Ovary (tissue), 7 donors: ENCODE measurements at regions not wholly inside any gene's neighbourhood (a gene's known extent, or its start where the extent isn't known, plus 50 kb on each side); places are given as distances from the start of the nearest gene placed in this dataset.

ENCODE experiments used
- DNase-seq, 5 donors: peaks; one replicate each; pipeline ENCODE4 v3.0.0-alpha.2; 2019 to 2020
- H3K27ac ChIP-seq, 2 donors: fragments of 200-600 bp; one replicate each; pipeline versions ENCODE4 v1.5.1 to v1.8.0; 2019 to 2022
- H3K27me3 ChIP-seq: fragments of 200-600 bp; one replicate; pipeline ENCODE4 v1.8.0; 2022
- H3K36me3 ChIP-seq: fragments of 200-600 bp; sonication (generic); one replicate; pipeline ENCODE4 v1.5.1; 2019
- H3K4me1 ChIP-seq: one replicate; pipeline ENCODE4 v1.8.1; 2013; ENCODE audit warnings: mild to moderate bottlenecking, moderate library complexity; ENCODE audit not compliant: insufficient read depth
- H3K4me3 ChIP-seq: fragments of 200-600 bp; sonication (generic); one replicate; pipeline ENCODE4 v1.5.1; 2017
- H3K9me3 ChIP-seq, 2 donors: fragments of 200-600 bp in 1 of 2; sonication (generic) in 1 of 2; one replicate each; pipeline versions ENCODE4 v1.5.1 to v1.8.1; 2013 to 2019; ENCODE audit warnings: mild to moderate bottlenecking in 1 of 2, moderate library complexity in 1 of 2
- EP300 ChIP-seq: sonication (generic); formaldehyde crosslinking; IDR thresholded peaks from one replicate; pipeline ENCODE4 v1.6.1; 2017; ENCODE audit warnings: antibody characterized with exemption
- POLR2A ChIP-seq: fragments of 450-650 bp; IDR thresholded peaks from one replicate; pipeline ENCODE4 v1.6.1; 2017; ENCODE audit warnings: antibody characterized with exemption, mild to moderate bottlenecking, moderate library complexity
- WGBS, 3 donors: extraction: QIAGEN DNeasy Blood & Tissue Kit in 1 of 3; methylation state at CpG; one replicate each; pipeline versions ENCODE4 v1.1.5 to v1.1.7; 2013 to 2017; 5-methylcytosine and 5-hydroxymethylcytosine counted together
- intact Hi-C, 4 donors: fragments of 100-400 bp; cut with DNase I; formaldehyde crosslinking; loops; one replicate each; pipeline versions ENCODE4 v1.11.0 to v1.15.1; 2022 to 2023
- TF ChIP-seq, protein P1 (sequence below), 3 donors: fragments of 450-650 bp in 2 of 3; fragments of 200-600 bp in 1 of 3; IDR thresholded peaks; one replicate each; pipeline versions ENCODE4 v1.5.1 to v1.8.0; 2016 to 2022; ENCODE audit warnings: antibody characterized with exemption in 3 of 3, mild to moderate bottlenecking in 1 of 3
- donor health status: DM: no; HTN: no; CAD: no; lungs with moderate emphysema.
- donor health status: DM: no; HTN: no; CAD: no.
- donor health status: Bipolar disorder and iron deficiency.
- donor health status: DM: no; HTN: no; CAD: no.
- donor health status: DM: yes; HTN: yes; CAD: no.

GRCh38 chr1:57659804-57660203 is 235.9 kb upstream of the DAB1 start:
- Histone ChIP-seq H3K4me1 (no peaks in the 10 kb centered on the region), H3K27me3 (no peaks in the 10 kb centered on the region), H3K9me3 (no peaks in the 10 kb centered on the region), H3K27ac (no peak overlapping the region), H3K4me3 (no peak overlapping the region), H3K36me3 (no peaks in the 10 kb centered on the region)
- no peak for TF ChIP-seq POLR2A
- TF ChIP-seq EP300 = no peak
- TF ChIP-seq, protein P1, sequence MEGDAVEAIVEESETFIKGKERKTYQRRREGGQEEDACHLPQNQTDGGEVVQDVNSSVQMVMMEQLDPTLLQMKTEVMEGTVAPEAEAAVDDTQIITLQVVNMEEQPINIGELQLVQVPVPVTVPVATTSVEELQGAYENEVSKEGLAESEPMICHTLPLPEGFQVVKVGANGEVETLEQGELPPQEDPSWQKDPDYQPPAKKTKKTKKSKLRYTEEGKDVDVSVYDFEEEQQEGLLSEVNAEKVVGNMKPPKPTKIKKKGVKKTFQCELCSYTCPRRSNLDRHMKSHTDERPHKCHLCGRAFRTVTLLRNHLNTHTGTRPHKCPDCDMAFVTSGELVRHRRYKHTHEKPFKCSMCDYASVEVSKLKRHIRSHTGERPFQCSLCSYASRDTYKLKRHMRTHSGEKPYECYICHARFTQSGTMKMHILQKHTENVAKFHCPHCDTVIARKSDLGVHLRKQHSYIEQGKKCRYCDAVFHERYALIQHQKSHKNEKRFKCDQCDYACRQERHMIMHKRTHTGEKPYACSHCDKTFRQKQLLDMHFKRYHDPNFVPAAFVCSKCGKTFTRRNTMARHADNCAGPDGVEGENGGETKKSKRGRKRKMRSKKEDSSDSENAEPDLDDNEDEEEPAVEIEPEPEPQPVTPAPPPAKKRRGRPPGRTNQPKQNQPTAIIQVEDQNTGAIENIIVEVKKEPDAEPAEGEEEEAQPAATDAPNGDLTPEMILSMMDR (IDR thresholded peaks at IDR 0.05) = no peak
- 92 to 96% (median 95%) methylated on average over 1 of the region's 1 CpG for WGBS, 3 donors
- intact Hi-C loops = no loop called here
- no peak for DNase-seq

GRCh38 chr1:57655161-57655560 is 231.3 kb upstream of the DAB1 start:
- no peak overlapping the region for H3K27ac ChIP-seq
- TF ChIP-seq EP300 = no peak
- no peak for TF ChIP-seq POLR2A
- TF ChIP-seq, protein P1 (IDR thresholded peaks at IDR 0.05) = no peak
- intact Hi-C loops = no loop called here
- no peak for DNase-seq
- no peak overlapping the region for H3K4me3 ChIP-seq
- no peaks in the 10 kb centered on the region for H3K4me1 ChIP-seq
- H3K9me3 ChIP-seq = no peaks in the 10 kb centered on the region
- 62 to 91% (median 89%) methylated on average over 3 of the region's 3 CpGs for WGBS, 3 donors
- no peaks in the 10 kb centered on the region for H3K36me3 ChIP-seq
- no peaks in the 10 kb centered on the region for H3K27me3 ChIP-seq

DNA sequence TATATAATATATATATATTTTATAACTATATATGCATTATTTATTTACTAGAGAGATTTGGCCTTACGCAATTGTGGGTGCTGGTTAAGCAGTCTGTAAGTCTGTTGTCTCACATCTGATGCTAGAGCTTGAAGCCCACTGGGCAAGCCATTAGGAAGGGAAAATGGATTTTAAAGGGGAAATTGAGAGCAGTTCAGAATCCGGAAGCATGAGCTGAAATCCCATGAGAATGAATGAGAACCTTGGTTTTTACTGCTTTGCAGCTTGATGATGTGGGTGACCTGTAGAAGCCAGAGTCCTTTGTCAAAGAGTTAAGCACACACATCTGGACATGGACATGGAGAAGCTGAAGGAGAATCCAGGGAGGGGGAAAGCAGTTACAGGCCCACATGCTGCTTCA is 220.8 kb upstream of the DAB1 start:
- no peaks in the 10 kb centered on the region for H3K4me1 ChIP-seq
- H3K36me3 ChIP-seq = no peaks in the 10 kb centered on the region
- TF ChIP-seq EP300 (no peak), POLR2A (no peak)
- TF ChIP-seq, protein P1 (IDR thresholded peaks at IDR 0.05) = no peak
- intact Hi-C loops = no loop called here
- DNase-seq = no peak
- WGBS, 3 donors = 90 to 94% (median 94%) methylated on average over 2 of the region's 2 CpGs
- H3K27me3 ChIP-seq = no peaks in the 10 kb centered on the region
- H3K27ac ChIP-seq = no peak overlapping the region
- no peak overlapping the region for H3K4me3 ChIP-seq
- no peaks in the 10 kb centered on the region for H3K9me3 ChIP-seq

DNA sequence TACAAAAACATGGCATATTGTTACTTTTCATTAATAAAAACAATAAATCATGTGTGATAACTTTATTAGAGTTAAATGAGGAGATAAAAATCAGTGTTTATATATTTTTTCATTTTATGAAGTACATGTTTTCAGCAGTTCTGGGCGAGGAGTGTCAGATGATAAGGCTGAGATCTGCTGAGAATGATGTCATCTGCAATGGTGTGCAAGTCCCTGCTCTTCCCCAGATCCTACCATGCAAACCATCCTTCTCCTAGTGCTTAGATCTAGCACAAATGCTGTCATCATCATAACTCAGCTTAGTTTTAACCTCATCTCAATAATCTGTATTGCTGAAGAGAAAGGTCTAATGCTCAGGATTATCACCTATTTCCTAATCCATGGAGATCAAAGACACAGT is 214.4 kb upstream of the DAB1 start:
- H3K9me3 ChIP-seq = no peaks in the 10 kb centered on the region
- intact Hi-C loops = no loop called here
- 36 to 51% (median 45%) methylated on average over 1 of the region's 1 CpG for WGBS, 3 donors
- no peak for DNase-seq
- TF ChIP-seq POLR2A (no peak), EP300 (no peak)
- TF ChIP-seq, protein P1 (IDR thresholded peaks at IDR 0.05) = no peak
- H3K4me3 ChIP-seq = no peak overlapping the region
- H3K27ac ChIP-seq = no peak overlapping the region
- no peaks in the 10 kb centered on the region for H3K4me1 ChIP-seq
- no peaks in the 10 kb centered on the region for H3K36me3 ChIP-seq
- no peaks in the 10 kb centered on the region for H3K27me3 ChIP-seq

- H3K4me1 ChIP-seq = no peaks in the 10 kb centered on the region
- intact Hi-C loops = no loop called here
- TF ChIP-seq, protein P1 (IDR thresholded peaks at IDR 0.05) = no peak
- TF ChIP-seq POLR2A = no peak
- TF ChIP-seq EP300 = no peak
- H3K4me3 ChIP-seq = no peak overlapping the region
- H3K9me3 ChIP-seq = no peaks in the 10 kb centered on the region
- DNase-seq = no peak
- no peaks in the 10 kb centered on the region for H3K27me3 ChIP-seq
- 10 to 52% (median 41%) methylated on average over 2 of the region's 2 CpGs for WGBS, 3 donors
- H3K36me3 ChIP-seq = no peaks in the 10 kb centered on the region
- no peak overlapping the region for H3K27ac ChIP-seq
These were observed 213.3 kb upstream of the DAB1 start for GRCh38 chr1:57637155-57637554.
